Fibroblast of skin of right biceps (primary cell): ENCODE measurements at regions not wholly inside any gene's neighbourhood (a gene's known extent, or its start where the extent isn't known, plus 50 kb on each side); places are given as distances from the start of the nearest gene placed in this dataset.

Source experiments
- DNase-seq: peaks from one replicate; pipeline ENCODE4 v3.0.0-alpha.2; 2013

GRCh38 chr3:132892956-132893355 is 145.2 kb upstream of the TMEM108 start:
- DNase-seq: no peak

GRCh38 chr3:132881756-132882409 is 156.3 kb upstream of the TMEM108 start:
- no peak for DNase-seq

- no peak for DNase-seq
These were observed 157.2 kb upstream of the TMEM108 start for GRCh38 chr3:132880986-132881385.

- no peak for DNase-seq
These were observed 157.4 kb upstream of the NPHP3 start for GRCh38 chr3:132879656-132880055.

GRCh38 chr3:132874701-132875100 is 152.5 kb upstream of the NPHP3 start:
- DNase-seq: no peak

GRCh38 chr3:132872711-132873110 is 150.5 kb upstream of the NPHP3 start:
- DNase-seq: no peak

- DNase-seq: no peak
These were observed 149.7 kb upstream of the NPHP3 start for GRCh38 chr3:132871956-132872355.

- no peak for DNase-seq
These were observed 148.3 kb upstream of the NPHP3 start for GRCh38 chr3:132870541-132870940.

GRCh38 chr3:132867956-132868355 is 145.7 kb upstream of the NPHP3 start:
- DNase-seq: peak; percentile 32

GRCh38 chr3:132867526-132867925 is 145.3 kb upstream of the NPHP3 start:
- DNase-seq: no peak

- no peak for DNase-seq
These were observed 135.1 kb upstream of the NPHP3 start for GRCh38 chr3:132857317-132857716.

- DNase-seq: no peak
These were observed 132.8 kb upstream of the NPHP3 start for GRCh38 chr3:132854856-132855535.

GRCh38 chr3:132847849-132848625 is 125.8 kb upstream of the NPHP3 start:
- no peak for DNase-seq

GRCh38 chr3:132843851-132844553 is 121.8 kb upstream of the NPHP3 start:
- no peak for DNase-seq

- no peak for DNase-seq
These were observed 121.1 kb upstream of the NPHP3 start for GRCh38 chr3:132843349-132843748.

GRCh38 chr3:132841621-132842020 is 119.4 kb upstream of the NPHP3 start:
- no peak for DNase-seq

GRCh38 chr3:132840201-132840700 is 118.0 kb upstream of the NPHP3 start:
- DNase-seq: no peak

GRCh38 chr3:132838477-132838876 is 116.3 kb upstream of the NPHP3 start:
- DNase-seq: no peak

GRCh38 chr3:132837615-132838014 is 115.4 kb upstream of the NPHP3 start:
- DNase-seq: no peak

GRCh38 chr3:132834356-132834755 is 112.1 kb upstream of the NPHP3 start:
- no peak for DNase-seq

GRCh38 chr3:132829101-132829500 is 106.9 kb upstream of the NPHP3 start:
- DNase-seq: no peak

GRCh38 chr3:132822837-132823236 is 100.6 kb upstream of the NPHP3 start:
- no peak for DNase-seq

GRCh38 chr3:132822266-132822665 is 100.1 kb upstream of the NPHP3 start:
- DNase-seq: peak; percentile 33
